Peyer's patch (tissue), 4 donors: ENCODE measurements at regions not wholly inside any gene's neighbourhood (a gene's known extent, or its start where the extent isn't known, plus 50 kb on each side); places are given as distances from the start of the nearest gene placed in this dataset.

Experiments
- CTCF ChIP-seq, 6 experiments: fragments of 450-650 bp in 4 of 6; fragments of 200-600 bp in 2 of 6; sonication (generic) in 1 of 6; IDR thresholded peaks; one replicate each; pipeline ENCODE4 v1.5.1; 2017 to 2019; ENCODE audit warnings: antibody characterized with exemption in 6 of 6, mild to moderate bottlenecking in 3 of 6, moderate library complexity in 1 of 6
- POLR2A ChIP-seq, 2 donors: fragments of 450-650 bp; IDR thresholded peaks; one replicate each; pipeline ENCODE4 v1.5.1; 2017; ENCODE audit warnings: antibody characterized with exemption in 2 of 2, mild to moderate bottlenecking in 2 of 2, moderate library complexity in 2 of 2

- no peak for TF ChIP-seq POLR2A (IDR thresholded peaks at IDR 0.05)
- no peak for TF ChIP-seq CTCF (IDR thresholded peaks at IDR 0.05)
These were observed 136.9 kb downstream of the DIRAS2 start for GRCh38 chr9:90505695-90506094.
